GM23338 (cell line): ENCODE measurements at regions not wholly inside any gene's neighbourhood (a gene's known extent, or its start where the extent isn't known, plus 50 kb on each side); places are given as distances from the start of the nearest gene placed in this dataset.

Experiments used
- ATAC-seq: fragments of 200-7000 bp; cut with Tn5 transposase; 3 replicates; pipeline ENCODE4 v1.9.1; 2020
- DNase-seq: peaks from one replicate; pipeline ENCODE4 v3.0.0-alpha.2; 2015; ENCODE audit warnings: low spot score
- H2AFZ ChIP-seq: fragments of 200-600 bp; sonication (generic); 2 replicates; pipeline ENCODE4 v1.8.0; 2016; ENCODE audit warnings: antibody characterized with exemption, mild to moderate bottlenecking, moderate library complexity
- H3F3A ChIP-seq: fragments of 200-600 bp; sonication (generic); replicated peaks from 2 replicates; pipeline ENCODE4 v1.8.0; 2017; ENCODE audit warnings: antibody characterized with exemption, mixed run types, low read depth
- H3K27ac ChIP-seq: fragments of 200-600 bp; sonication (generic); 2 replicates; pipeline ENCODE4 v1.6.1; 2016; ENCODE audit warnings: low read depth
- H3K27me3 ChIP-seq: fragments of 200-600 bp; sonication (generic); 2 replicates; pipeline ENCODE4 v1.8.0; 2016; ENCODE audit warnings: mild to moderate bottlenecking, mixed run types, moderate library complexity; ENCODE audit not compliant: insufficient read depth
- H3K36me3 ChIP-seq: fragments of 200-600 bp; sonication (generic); 2 replicates; pipeline ENCODE4 v1.8.0; 2016; ENCODE audit warnings: mild to moderate bottlenecking; ENCODE audit not compliant: insufficient read depth
- H3K4me1 ChIP-seq: fragments of 200-600 bp; sonication (generic); 2 replicates; pipeline ENCODE4 v1.8.0; 2016; ENCODE audit warnings: mild to moderate bottlenecking, moderate library complexity; ENCODE audit not compliant: insufficient read depth
- H3K4me2 ChIP-seq: fragments of 200-600 bp; sonication (generic); 2 replicates; pipeline ENCODE4 v1.7.1; 2017; ENCODE audit warnings: mixed run types
- H3K4me3 ChIP-seq: fragments of 200-600 bp; sonication (generic); 2 replicates; pipeline ENCODE4 v1.6.1; 2016; ENCODE audit warnings: mixed run types
- H3K79me2 ChIP-seq: fragments of 200-600 bp; sonication (generic); replicated peaks from 2 replicates; pipeline ENCODE4 v1.8.0; 2017; ENCODE audit warnings: mild to moderate bottlenecking; ENCODE audit not compliant: insufficient read depth
- H3K9me2 ChIP-seq: fragments of 200-600 bp; sonication (generic); 2 replicates; pipeline ENCODE4 v1.8.0; 2017; ENCODE audit not compliant: insufficient read depth
- H4K20me1 ChIP-seq: fragments of 200-600 bp; sonication (generic); replicated peaks from 2 replicates; pipeline ENCODE4 v1.8.0; 2017; ENCODE audit warnings: mild to moderate bottlenecking; ENCODE audit not compliant: insufficient read depth
- H3K27ac Mint-ChIP-seq: 2 replicates; pipeline ENCODE4 v1.8.0; 2020; ENCODE audit warnings: inconsistent platforms, mild to moderate bottlenecking, moderate library complexity, mixed read lengths
- H3K27me3 Mint-ChIP-seq: 3 replicates; pipeline ENCODE4 v1.8.0; 2022; ENCODE audit warnings: low read depth, mild to moderate bottlenecking, moderate library complexity, mixed read lengths, inconsistent platforms; ENCODE audit not compliant: insufficient read depth, poor library complexity
- H3K36me3 Mint-ChIP-seq: 3 replicates; pipeline ENCODE4 v1.8.0; 2021; ENCODE audit warnings: low read depth, mild to moderate bottlenecking, inconsistent platforms, moderate library complexity, mixed read lengths
- H3K4me1 Mint-ChIP-seq: 3 replicates; pipeline ENCODE4 v1.8.0; 2020; ENCODE audit warnings: mild to moderate bottlenecking, inconsistent platforms, mixed read lengths
- H3K4me3 Mint-ChIP-seq: 3 replicates; pipeline ENCODE4 v1.8.0; 2021; ENCODE audit warnings: moderate library complexity, mild to moderate bottlenecking, inconsistent platforms, mixed read lengths
- H3K9me3 Mint-ChIP-seq: 3 replicates; pipeline ENCODE4 v1.8.0; 2020; ENCODE audit warnings: moderate library complexity, mild to moderate bottlenecking, inconsistent platforms, mixed read lengths
- CREB1 ChIP-seq: fragments of 250-450 bp; sonication (Bioruptor Pico); IDR thresholded peaks from 2 replicates; pipeline ENCODE4 v1.5.0; 2020; ENCODE audit warnings: low read depth, mild to moderate bottlenecking, moderate library complexity
- EZH2 ChIP-seq: fragments of 200-600 bp; sonication (generic); IDR thresholded peaks from one replicate; pipeline ENCODE4 v1.8.0; 2017; ENCODE audit warnings: antibody characterized with exemption, mild to moderate bottlenecking, low read depth; ENCODE audit not compliant: unreplicated experiment
- EZH2phosphoT487 ChIP-seq: fragments of 200-600 bp; sonication (generic); IDR thresholded peaks from one replicate; pipeline ENCODE4 v1.8.1; 2018; ENCODE audit warnings: antibody characterized with exemption; ENCODE audit not compliant: unreplicated experiment
- JUNB ChIP-seq: IDR thresholded peaks from one replicate; pipeline ENCODE4 v1.6.1; 2016; ENCODE audit warnings: antibody characterized with exemption; ENCODE audit not compliant: unreplicated experiment
- NANOG ChIP-seq: IDR thresholded peaks from 2 replicates; pipeline ENCODE4 v1.6.1; 2016; ENCODE audit warnings: antibody characterized with exemption, borderline replicate concordance
- POLR2AphosphoS5 ChIP-seq: IDR thresholded peaks from 2 replicates; pipeline ENCODE4 v1.6.1; 2016; ENCODE audit warnings: antibody characterized with exemption, low read depth
- STAT1 ChIP-seq: IDR thresholded peaks from one replicate; pipeline ENCODE4 v1.6.1; 2016; ENCODE audit warnings: antibody characterized with exemption; ENCODE audit not compliant: unreplicated experiment
- ZNF114 ChIP-seq: fragments of 250-450 bp; sonication (Bioruptor Pico); IDR thresholded peaks from 2 replicates; pipeline ENCODE4 v1.5.0; 2020; ENCODE audit warnings: mild to moderate bottlenecking, moderate library complexity
- ZNF331 ChIP-seq: fragments of 250-450 bp; sonication (Bioruptor Pico); IDR thresholded peaks from 2 replicates; pipeline ENCODE4 v1.5.0; 2020; ENCODE audit warnings: low read depth, mild to moderate bottlenecking, moderate library complexity
- TF ChIP-seq, protein P1 (sequence below), 2 experiments: fragments of 200-600 bp in 1 of 2; sonication (generic) in 1 of 2; conservative IDR thresholded peaks; 2 replicates each; pipeline versions ENCODE4 v1.5.1 to v1.6.1; 2016 to 2017; ENCODE audit warnings: antibody characterized with exemption in 2 of 2, low read depth in 2 of 2, mild to moderate bottlenecking in 2 of 2, moderate library complexity in 1 of 2
- TF ChIP-seq, protein P2 (sequence below): IDR thresholded peaks from 2 replicates; pipeline ENCODE4 v1.6.1; 2016; ENCODE audit warnings: antibody characterized with exemption
- TF ChIP-seq, protein P3 (sequence below): fragments of 250-450 bp; sonication (Bioruptor Pico); IDR thresholded peaks from 2 replicates; pipeline ENCODE4 v1.5.0; 2020; ENCODE audit warnings: mild to moderate bottlenecking, moderate library complexity
- TF ChIP-seq, protein P4 (sequence below): IDR thresholded peaks from one replicate; pipeline ENCODE4 v1.6.1; 2018; ENCODE audit warnings: antibody characterized with exemption; ENCODE audit not compliant: unreplicated experiment

DNA sequence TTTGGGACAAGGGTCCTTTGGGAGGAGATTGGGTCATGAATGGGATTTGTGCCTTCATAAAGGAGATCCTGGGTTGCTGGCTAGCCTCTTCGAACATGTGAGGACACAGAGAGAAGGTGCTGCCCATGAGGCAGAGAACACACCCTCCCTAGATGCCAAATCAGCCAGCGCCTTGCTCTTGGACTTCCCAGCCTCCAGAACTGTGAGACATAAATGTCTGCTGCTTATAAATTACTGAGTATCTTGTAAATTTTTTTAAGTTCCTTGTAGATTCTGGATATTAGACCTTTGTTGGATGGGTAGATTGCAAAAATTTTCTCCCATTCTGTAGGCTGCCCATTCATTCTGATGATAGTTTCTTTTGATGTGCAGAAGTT, 297.5 kb upstream of the FOXQ1 start:
- no peaks in the 10 kb centered on the region for H3K36me3 Mint-ChIP-seq
- no peaks in the 10 kb centered on the region for H3K4me1 Mint-ChIP-seq
- TF ChIP-seq CREB1 (CRISPR knock-in tag) (no peak), ZNF331 (CRISPR knock-in tag) (no peak), JUNB (no peak), NANOG (no peak), STAT1 (no peak), ZNF114 (CRISPR knock-in tag) (no peak), EZH2 (no peak), POLR2AphosphoS5 (no peak), EZH2phosphoT487 (no peak)
- TF ChIP-seq, protein P1, sequence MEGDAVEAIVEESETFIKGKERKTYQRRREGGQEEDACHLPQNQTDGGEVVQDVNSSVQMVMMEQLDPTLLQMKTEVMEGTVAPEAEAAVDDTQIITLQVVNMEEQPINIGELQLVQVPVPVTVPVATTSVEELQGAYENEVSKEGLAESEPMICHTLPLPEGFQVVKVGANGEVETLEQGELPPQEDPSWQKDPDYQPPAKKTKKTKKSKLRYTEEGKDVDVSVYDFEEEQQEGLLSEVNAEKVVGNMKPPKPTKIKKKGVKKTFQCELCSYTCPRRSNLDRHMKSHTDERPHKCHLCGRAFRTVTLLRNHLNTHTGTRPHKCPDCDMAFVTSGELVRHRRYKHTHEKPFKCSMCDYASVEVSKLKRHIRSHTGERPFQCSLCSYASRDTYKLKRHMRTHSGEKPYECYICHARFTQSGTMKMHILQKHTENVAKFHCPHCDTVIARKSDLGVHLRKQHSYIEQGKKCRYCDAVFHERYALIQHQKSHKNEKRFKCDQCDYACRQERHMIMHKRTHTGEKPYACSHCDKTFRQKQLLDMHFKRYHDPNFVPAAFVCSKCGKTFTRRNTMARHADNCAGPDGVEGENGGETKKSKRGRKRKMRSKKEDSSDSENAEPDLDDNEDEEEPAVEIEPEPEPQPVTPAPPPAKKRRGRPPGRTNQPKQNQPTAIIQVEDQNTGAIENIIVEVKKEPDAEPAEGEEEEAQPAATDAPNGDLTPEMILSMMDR (conservative IDR thresholded peaks at IDR 0.05; ENCODE audit: low read depth in 2 of 2) = no peak
- TF ChIP-seq, protein P2, sequence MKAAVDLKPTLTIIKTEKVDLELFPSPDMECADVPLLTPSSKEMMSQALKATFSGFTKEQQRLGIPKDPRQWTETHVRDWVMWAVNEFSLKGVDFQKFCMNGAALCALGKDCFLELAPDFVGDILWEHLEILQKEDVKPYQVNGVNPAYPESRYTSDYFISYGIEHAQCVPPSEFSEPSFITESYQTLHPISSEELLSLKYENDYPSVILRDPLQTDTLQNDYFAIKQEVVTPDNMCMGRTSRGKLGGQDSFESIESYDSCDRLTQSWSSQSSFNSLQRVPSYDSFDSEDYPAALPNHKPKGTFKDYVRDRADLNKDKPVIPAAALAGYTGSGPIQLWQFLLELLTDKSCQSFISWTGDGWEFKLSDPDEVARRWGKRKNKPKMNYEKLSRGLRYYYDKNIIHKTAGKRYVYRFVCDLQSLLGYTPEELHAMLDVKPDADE = no peak
- TF ChIP-seq, protein P3, sequence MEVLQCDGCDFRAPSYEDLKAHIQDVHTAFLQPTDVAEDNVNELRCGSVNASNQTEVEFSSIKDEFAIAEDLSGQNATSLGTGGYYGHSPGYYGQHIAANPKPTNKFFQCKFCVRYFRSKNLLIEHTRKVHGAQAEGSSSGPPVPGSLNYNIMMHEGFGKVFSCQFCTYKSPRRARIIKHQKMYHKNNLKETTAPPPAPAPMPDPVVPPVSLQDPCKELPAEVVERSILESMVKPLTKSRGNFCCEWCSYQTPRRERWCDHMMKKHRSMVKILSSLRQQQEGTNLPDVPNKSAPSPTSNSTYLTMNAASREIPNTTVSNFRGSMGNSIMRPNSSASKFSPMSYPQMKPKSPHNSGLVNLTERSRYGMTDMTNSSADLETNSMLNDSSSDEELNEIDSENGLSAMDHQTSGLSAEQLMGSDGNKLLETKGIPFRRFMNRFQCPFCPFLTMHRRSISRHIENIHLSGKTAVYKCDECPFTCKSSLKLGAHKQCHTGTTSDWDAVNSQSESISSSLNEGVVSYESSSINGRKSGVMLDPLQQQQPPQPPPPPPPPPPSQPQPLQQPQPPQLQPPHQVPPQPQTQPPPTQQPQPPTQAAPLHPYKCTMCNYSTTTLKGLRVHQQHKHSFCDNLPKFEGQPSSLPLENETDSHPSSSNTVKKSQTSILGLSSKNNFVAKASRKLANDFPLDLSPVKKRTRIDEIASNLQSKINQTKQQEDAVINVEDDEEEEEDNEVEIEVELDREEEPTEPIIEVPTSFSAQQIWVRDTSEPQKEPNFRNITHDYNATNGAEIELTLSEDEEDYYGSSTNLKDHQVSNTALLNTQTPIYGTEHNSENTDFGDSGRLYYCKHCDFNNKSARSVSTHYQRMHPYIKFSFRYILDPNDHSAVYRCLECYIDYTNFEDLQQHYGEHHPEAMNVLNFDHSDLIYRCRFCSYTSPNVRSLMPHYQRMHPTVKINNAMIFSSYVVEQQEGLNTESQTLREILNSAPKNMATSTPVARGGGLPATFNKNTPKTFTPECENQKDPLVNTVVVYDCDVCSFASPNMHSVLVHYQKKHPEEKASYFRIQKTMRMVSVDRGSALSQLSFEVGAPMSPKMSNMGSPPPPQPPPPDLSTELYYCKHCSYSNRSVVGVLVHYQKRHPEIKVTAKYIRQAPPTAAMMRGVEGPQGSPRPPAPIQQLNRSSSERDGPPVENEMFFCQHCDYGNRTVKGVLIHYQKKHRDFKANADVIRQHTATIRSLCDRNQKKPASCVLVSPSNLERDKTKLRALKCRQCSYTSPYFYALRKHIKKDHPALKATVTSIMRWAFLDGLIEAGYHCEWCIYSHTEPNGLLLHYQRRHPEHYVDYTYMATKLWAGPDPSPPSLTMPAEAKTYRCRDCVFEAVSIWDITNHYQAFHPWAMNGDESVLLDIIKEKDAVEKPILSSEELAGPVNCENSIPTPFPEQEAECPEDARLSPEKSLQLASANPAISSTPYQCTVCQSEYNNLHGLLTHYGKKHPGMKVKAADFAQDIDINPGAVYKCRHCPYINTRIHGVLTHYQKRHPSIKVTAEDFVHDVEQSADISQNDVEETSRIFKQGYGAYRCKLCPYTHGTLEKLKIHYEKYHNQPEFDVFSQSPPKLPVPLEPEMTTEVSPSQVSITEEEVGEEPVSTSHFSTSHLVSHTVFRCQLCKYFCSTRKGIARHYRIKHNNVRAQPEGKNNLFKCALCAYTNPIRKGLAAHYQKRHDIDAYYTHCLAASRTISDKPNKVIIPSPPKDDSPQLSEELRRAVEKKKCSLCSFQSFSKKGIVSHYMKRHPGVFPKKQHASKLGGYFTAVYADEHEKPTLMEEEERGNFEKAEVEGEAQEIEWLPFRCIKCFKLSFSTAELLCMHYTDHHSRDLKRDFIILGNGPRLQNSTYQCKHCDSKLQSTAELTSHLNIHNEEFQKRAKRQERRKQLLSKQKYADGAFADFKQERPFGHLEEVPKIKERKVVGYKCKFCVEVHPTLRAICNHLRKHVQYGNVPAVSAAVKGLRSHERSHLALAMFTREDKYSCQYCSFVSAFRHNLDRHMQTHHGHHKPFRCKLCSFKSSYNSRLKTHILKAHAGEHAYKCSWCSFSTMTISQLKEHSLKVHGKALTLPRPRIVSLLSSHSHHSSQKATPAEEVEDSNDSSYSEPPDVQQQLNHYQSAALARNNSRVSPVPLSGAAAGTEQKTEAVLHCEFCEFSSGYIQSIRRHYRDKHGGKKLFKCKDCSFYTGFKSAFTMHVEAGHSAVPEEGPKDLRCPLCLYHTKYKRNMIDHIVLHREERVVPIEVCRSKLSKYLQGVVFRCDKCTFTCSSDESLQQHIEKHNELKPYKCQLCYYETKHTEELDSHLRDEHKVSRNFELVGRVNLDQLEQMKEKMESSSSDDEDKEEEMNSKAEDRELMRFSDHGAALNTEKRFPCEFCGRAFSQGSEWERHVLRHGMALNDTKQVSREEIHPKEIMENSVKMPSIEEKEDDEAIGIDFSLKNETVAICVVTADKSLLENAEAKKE (CRISPR knock-in tag) = no peak
- TF ChIP-seq, protein P4, sequence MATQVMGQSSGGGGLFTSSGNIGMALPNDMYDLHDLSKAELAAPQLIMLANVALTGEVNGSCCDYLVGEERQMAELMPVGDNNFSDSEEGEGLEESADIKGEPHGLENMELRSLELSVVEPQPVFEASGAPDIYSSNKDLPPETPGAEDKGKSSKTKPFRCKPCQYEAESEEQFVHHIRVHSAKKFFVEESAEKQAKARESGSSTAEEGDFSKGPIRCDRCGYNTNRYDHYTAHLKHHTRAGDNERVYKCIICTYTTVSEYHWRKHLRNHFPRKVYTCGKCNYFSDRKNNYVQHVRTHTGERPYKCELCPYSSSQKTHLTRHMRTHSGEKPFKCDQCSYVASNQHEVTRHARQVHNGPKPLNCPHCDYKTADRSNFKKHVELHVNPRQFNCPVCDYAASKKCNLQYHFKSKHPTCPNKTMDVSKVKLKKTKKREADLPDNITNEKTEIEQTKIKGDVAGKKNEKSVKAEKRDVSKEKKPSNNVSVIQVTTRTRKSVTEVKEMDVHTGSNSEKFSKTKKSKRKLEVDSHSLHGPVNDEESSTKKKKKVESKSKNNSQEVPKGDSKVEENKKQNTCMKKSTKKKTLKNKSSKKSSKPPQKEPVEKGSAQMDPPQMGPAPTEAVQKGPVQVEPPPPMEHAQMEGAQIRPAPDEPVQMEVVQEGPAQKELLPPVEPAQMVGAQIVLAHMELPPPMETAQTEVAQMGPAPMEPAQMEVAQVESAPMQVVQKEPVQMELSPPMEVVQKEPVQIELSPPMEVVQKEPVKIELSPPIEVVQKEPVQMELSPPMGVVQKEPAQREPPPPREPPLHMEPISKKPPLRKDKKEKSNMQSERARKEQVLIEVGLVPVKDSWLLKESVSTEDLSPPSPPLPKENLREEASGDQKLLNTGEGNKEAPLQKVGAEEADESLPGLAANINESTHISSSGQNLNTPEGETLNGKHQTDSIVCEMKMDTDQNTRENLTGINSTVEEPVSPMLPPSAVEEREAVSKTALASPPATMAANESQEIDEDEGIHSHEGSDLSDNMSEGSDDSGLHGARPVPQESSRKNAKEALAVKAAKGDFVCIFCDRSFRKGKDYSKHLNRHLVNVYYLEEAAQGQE = no peak
- Histone ChIP-seq H3K4me1 (no peaks in the 10 kb centered on the region), H3K79me2 (no peaks in the 10 kb centered on the region), H3K4me2 (no peak overlapping the region), H3F3A (no peaks in the 10 kb centered on the region), H3K9me2 (no peaks in the 10 kb centered on the region), H3K4me3 (no peak overlapping the region), H2AFZ (no peak overlapping the region), H4K20me1 (no peaks in the 10 kb centered on the region), H3K27ac (no peak overlapping the region), H3K27me3 (no peaks in the 10 kb centered on the region), H3K36me3 (no peaks in the 10 kb centered on the region)
- DNase-seq = no peak
- peaks cover 8% of the 10 kb centered on the region; the same call in 2 of the 3 replicates for H3K9me3 Mint-ChIP-seq
- peaks cover 4% of the 10 kb centered on the region for H3K27me3 Mint-ChIP-seq
- no peak for ATAC-seq
- no peak overlapping the region for H3K4me3 Mint-ChIP-seq
- no peak overlapping the region for H3K27ac Mint-ChIP-seq
